ENCODE measurements at regions not wholly inside any gene's neighbourhood (a gene's known extent, or its start where the extent isn't known, plus 50 kb on each side); places are given as distances from the start of the nearest gene placed in this dataset.

DNA sequence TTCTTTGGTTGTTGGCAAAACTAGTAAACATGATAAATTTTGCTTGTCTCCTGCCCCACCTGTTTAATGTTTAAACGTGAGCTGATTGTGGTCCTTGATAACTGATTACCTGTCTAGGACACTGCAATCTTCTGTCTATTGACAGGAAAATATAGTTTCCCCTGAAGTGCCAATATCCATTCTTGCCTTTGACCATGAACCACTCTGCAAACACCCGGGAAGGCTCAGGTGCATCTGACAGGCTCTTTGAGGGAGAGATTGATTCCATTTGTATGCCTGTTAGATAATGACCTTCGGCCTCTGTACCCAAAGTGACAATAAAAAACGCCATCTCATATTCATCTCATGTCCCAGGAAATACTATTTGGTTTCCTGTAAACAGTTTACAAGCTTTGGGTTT is 453.0 kb downstream of the CENPC start:
- Mint-ChIP-seq H3K36me3 (ENCODE audit: low read depth) (no peaks in the 10 kb centered on the region), H3K4me3 (no peak overlapping the region), H3K27me3 (ENCODE audit: low read depth) (no peaks in the 10 kb centered on the region), H3K4me1 (no peaks in the 10 kb centered on the region), H3K27ac (no peak overlapping the region), H3K9me3 (no peaks in the 10 kb centered on the region)
- TF ChIP-seq, protein P1, sequence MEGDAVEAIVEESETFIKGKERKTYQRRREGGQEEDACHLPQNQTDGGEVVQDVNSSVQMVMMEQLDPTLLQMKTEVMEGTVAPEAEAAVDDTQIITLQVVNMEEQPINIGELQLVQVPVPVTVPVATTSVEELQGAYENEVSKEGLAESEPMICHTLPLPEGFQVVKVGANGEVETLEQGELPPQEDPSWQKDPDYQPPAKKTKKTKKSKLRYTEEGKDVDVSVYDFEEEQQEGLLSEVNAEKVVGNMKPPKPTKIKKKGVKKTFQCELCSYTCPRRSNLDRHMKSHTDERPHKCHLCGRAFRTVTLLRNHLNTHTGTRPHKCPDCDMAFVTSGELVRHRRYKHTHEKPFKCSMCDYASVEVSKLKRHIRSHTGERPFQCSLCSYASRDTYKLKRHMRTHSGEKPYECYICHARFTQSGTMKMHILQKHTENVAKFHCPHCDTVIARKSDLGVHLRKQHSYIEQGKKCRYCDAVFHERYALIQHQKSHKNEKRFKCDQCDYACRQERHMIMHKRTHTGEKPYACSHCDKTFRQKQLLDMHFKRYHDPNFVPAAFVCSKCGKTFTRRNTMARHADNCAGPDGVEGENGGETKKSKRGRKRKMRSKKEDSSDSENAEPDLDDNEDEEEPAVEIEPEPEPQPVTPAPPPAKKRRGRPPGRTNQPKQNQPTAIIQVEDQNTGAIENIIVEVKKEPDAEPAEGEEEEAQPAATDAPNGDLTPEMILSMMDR (IDR thresholded peaks at IDR 0.05; ENCODE audit: unreplicated experiment in 3 of 3), result no peak

DNA sequence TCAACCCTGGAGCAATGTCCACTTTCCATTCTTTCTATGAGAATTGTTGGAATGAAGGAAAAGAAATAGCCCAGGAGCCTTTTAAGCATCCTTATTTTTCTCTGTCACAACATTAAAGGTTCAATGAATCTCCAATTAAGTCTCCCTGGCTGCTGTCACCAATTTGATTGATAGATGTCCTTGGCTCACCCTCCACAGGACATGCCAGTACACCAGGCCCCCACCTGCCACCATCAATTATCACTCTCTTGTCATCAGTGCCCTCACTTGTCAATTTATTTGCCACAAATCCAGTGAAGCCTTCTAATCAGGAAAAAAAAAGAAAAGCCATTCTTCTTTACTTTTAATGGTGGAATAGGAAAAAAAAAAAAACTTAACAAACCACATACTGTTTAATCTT is 453.6 kb downstream of the CENPC start:
- TF ChIP-seq, protein P1 (IDR thresholded peaks at IDR 0.05; ENCODE audit: unreplicated experiment in 3 of 3), result no peak
- Mint-ChIP-seq H3K27ac (no peak overlapping the region), H3K4me3 (no peak overlapping the region), H3K9me3 (no peaks in the 10 kb centered on the region), H3K4me1 (no peaks in the 10 kb centered on the region), H3K27me3 (ENCODE audit: low read depth) (no peaks in the 10 kb centered on the region), H3K36me3 (ENCODE audit: low read depth) (no peaks in the 10 kb centered on the region)

DNA sequence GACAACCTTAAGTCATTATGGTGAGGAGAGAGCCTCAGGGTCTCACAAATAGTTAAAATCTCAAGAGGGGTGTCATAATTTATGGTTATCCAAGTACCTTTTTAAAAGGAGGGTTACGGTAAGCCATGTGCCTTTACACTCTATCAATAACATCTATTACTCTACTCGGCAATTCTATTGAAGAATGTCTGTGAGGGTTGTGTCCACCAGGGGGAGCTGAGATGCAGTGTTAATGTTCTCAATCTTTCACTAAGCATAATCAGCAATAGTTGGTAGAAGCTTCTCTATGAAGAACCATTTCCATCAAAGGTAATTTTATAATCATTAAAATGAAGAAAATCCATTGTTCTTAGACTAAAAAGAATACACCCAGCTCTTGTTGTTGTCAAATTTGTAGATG is 457.4 kb downstream of the CENPC start:
- TF ChIP-seq, protein P1 (IDR thresholded peaks at IDR 0.05; ENCODE audit: unreplicated experiment in 3 of 3), result peak in 2 of 3 experiments; percentile 15 to 33
- H3K27me3 Mint-ChIP-seq (ENCODE audit: low read depth), result no peaks in the 10 kb centered on the region
- H3K4me3 Mint-ChIP-seq, result no peak overlapping the region
- no peaks in the 10 kb centered on the region for H3K4me1 Mint-ChIP-seq
- H3K9me3 Mint-ChIP-seq, result no peaks in the 10 kb centered on the region
- H3K36me3 Mint-ChIP-seq (ENCODE audit: low read depth), result no peaks in the 10 kb centered on the region
- H3K27ac Mint-ChIP-seq, result no peak overlapping the region

DNA sequence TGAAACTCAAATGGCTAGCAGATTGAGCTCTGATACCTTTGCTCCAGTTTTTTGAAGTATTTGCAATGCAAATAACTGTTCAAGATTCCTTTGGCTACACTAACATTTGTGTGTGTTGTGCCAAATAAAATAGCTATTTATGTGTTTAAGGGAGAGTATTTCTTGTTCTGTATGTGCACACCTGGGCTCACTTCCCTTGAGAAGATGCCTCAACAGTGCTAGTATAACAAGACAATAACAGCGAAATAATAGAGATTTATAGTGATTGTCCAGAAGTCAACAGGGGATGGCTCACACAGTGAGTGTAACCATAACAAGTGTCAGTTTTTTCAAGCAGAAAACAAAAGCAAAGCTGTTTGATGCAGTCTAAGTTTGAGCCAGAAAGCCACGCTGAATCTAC is 460.5 kb downstream of the CENPC start:
- Mint-ChIP-seq H3K9me3 (no peaks in the 10 kb centered on the region), H3K27me3 (ENCODE audit: low read depth) (no peaks in the 10 kb centered on the region), H3K4me1 (no peaks in the 10 kb centered on the region), H3K4me3 (no peak overlapping the region), H3K27ac (no peak overlapping the region), H3K36me3 (ENCODE audit: low read depth) (no peaks in the 10 kb centered on the region)
- TF ChIP-seq, protein P1 (IDR thresholded peaks at IDR 0.05; ENCODE audit: unreplicated experiment in 3 of 3), result no peak

DNA sequence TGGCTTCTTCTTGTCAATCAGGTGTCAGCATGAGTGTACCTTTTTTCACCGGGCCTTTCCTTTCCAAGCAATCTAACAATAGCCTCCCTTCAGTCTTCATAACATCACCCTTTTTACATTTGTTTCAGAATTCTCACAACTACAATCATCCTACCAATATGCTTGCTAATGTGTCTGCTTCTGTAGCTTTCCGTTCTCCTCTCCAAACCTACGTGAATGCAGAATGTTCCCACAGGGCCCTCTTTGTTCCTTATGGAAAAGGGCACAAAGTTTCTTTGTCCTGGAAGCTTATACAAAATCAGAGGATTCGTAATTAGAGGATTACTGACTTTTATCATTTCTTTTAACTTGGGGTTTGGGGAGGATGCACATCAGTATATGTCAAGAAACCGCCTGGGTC is 461.8 kb downstream of the CENPC start:
- H3K4me1 Mint-ChIP-seq, result no peaks in the 10 kb centered on the region
- no peaks in the 10 kb centered on the region for H3K9me3 Mint-ChIP-seq
- H3K27me3 Mint-ChIP-seq (ENCODE audit: low read depth), result no peaks in the 10 kb centered on the region
- H3K4me3 Mint-ChIP-seq, result no peak overlapping the region
- no peaks in the 10 kb centered on the region for H3K36me3 Mint-ChIP-seq (ENCODE audit: low read depth)
- H3K27ac Mint-ChIP-seq, result no peak overlapping the region
- TF ChIP-seq, protein P1 (IDR thresholded peaks at IDR 0.05; ENCODE audit: unreplicated experiment in 3 of 3), result no peak

DNA sequence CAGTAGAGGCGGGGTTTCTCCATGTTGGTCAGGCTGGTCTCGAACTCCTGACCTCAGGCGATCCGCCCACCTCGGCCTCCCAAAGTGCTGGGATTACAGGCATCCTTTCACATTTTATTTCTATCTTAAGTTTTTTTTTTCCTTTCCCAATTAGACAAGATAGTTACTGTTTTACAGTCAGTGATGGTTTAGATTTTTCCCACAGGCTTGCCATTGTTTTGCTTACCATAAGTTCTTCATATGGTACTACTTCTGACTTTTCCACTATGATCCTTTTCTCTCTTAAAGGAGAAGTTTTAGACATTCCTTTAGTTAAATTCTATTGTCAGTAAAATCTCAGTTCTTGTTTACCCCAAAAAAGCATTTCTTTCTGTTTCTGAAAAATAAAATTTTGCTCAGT is 462.6 kb downstream of the CENPC start:
- no peaks in the 10 kb centered on the region for H3K4me1 Mint-ChIP-seq
- TF ChIP-seq, protein P1 (IDR thresholded peaks at IDR 0.05; ENCODE audit: unreplicated experiment in 3 of 3), result no peak
- no peaks in the 10 kb centered on the region for H3K27me3 Mint-ChIP-seq (ENCODE audit: low read depth)
- no peaks in the 10 kb centered on the region for H3K9me3 Mint-ChIP-seq
- H3K27ac Mint-ChIP-seq, result no peak overlapping the region
- H3K4me3 Mint-ChIP-seq, result no peak overlapping the region
- no peaks in the 10 kb centered on the region for H3K36me3 Mint-ChIP-seq (ENCODE audit: low read depth)
